ENCODE measurements at regions not wholly inside any gene's neighbourhood (a gene's known extent, or its start where the extent isn't known, plus 50 kb on each side); places are given as distances from the start of the nearest gene placed in this dataset.
A peak's percentile ranks its signal among the peaks of the same experiment; 100 is the strongest.

- TF ChIP-seq PATZ1 (CRISPR knock-in tag; IDR thresholded peaks at IDR 0.05; ENCODE audit: borderline replicate concordance) (no peak), PPARA (CRISPR knock-in tag; IDR thresholded peaks at IDR 0.05; ENCODE audit: borderline replicate concordance) (no peak), ZC3H10 (CRISPR knock-in tag; IDR thresholded peaks at IDR 0.05) (no peak)
- ATAC-seq = no peak
These were observed 581.5 kb upstream of the B3GALT2 start for GRCh38 chr1:193767886-193768285.

GRCh38 chr1:193766329-193766728 is 579.9 kb upstream of the B3GALT2 start:
- no peak for TF ChIP-seq POU6F1 (CRISPR knock-in tag; IDR thresholded peaks at IDR 0.05; ENCODE audit: borderline replicate concordance, low read depth)
- TF ChIP-seq TSHZ2 (CRISPR knock-in tag; IDR thresholded peaks at IDR 0.05) = no peak
- no peak for TF ChIP-seq CSDC2 (CRISPR knock-in tag; IDR thresholded peaks at IDR 0.05)
- no peak for TF ChIP-seq ARNTL (CRISPR knock-in tag; IDR thresholded peaks at IDR 0.05; ENCODE audit: borderline replicate concordance, low read depth)
- no peak for TF ChIP-seq SNAI2 (CRISPR knock-in tag; IDR thresholded peaks at IDR 0.05)
- no peak for TF ChIP-seq ZFP3 (CRISPR knock-in tag; IDR thresholded peaks at IDR 0.05)
- no peak for TF ChIP-seq ZNF8 (CRISPR knock-in tag; IDR thresholded peaks at IDR 0.05)
- ATAC-seq = no peak

- TF ChIP-seq GLIS3 (CRISPR knock-in tag; IDR thresholded peaks at IDR 0.05) (no peak), TOX (CRISPR knock-in tag; IDR thresholded peaks at IDR 0.05; ENCODE audit: borderline replicate concordance) (peak; percentile 10; the same call in 1 of the 2 replicates)
- peak; percentile 89 for ATAC-seq
These were observed 576.9 kb upstream of the B3GALT2 start for GRCh38 chr1:193763266-193763665.

GRCh38 chr1:193762236-193762635 is 575.8 kb upstream of the B3GALT2 start:
- no peak for TF ChIP-seq RARB (CRISPR knock-in tag; IDR thresholded peaks at IDR 0.05)
- no peak for TF ChIP-seq CSRNP3 (CRISPR knock-in tag; IDR thresholded peaks at IDR 0.05)
- no peak for TF ChIP-seq TCF4 (CRISPR knock-in tag; IDR thresholded peaks at IDR 0.05; ENCODE audit: borderline replicate concordance)
- TF ChIP-seq ZNF565 (CRISPR knock-in tag; conservative IDR thresholded peaks at IDR 0.05; ENCODE audit: low read depth) = no peak
- TF ChIP-seq ZFP30 (CRISPR knock-in tag; IDR thresholded peaks at IDR 0.05) = no peak
- TF ChIP-seq ZNF8 (CRISPR knock-in tag; IDR thresholded peaks at IDR 0.05) = no peak
- TF ChIP-seq ZNF70 (CRISPR knock-in tag; IDR thresholded peaks at IDR 0.05) = no peak
- no peak for TF ChIP-seq ESRRG (CRISPR knock-in tag; IDR thresholded peaks at IDR 0.05)
- no peak for TF ChIP-seq TSHZ2 (CRISPR knock-in tag; IDR thresholded peaks at IDR 0.05)
- TF ChIP-seq BACH2 (CRISPR knock-in tag; IDR thresholded peaks at IDR 0.05; ENCODE audit: borderline replicate concordance) = no peak
- no peak for TF ChIP-seq ARNTL (CRISPR knock-in tag; IDR thresholded peaks at IDR 0.05; ENCODE audit: borderline replicate concordance, low read depth)
- TF ChIP-seq GLIS3 (CRISPR knock-in tag; IDR thresholded peaks at IDR 0.05) = no peak
- TF ChIP-seq TOX (CRISPR knock-in tag; IDR thresholded peaks at IDR 0.05; ENCODE audit: borderline replicate concordance) = no peak
- TF ChIP-seq PPARA (CRISPR knock-in tag; IDR thresholded peaks at IDR 0.05; ENCODE audit: borderline replicate concordance) = no peak
- ATAC-seq = no peak
